Activated CD4-positive, alpha-beta memory T cell treated with anti-CD3 and anti-CD28 coated beads, Interleukin-2, amount 10 ng/mL, durations not matched to agents 7 days and 5 days (primary cell): ENCODE measurements at regions not wholly inside any gene's neighbourhood (a gene's known extent, or its start where the extent isn't known, plus 50 kb on each side); places are given as distances from the start of the nearest gene placed in this dataset.

Experiments used
- CTCF ChIA-PET: fragments of 350-600 bp; sonication (Branson Sonifier 250); formaldehyde crosslinking; loops from one replicate; lab custom pipeline; 2021; ENCODE audit warnings: antibody characterized with exemption, inconsistent platforms; lab: Charles Lee
- POLR2A ChIA-PET: fragments of 350-600 bp; sonication (Branson Sonifier 250); formaldehyde crosslinking; loops from one replicate; lab custom pipeline; 2021; ENCODE audit warnings: antibody characterized with exemption; lab: Charles Lee
- DNase-seq: peaks from one replicate; pipeline ENCODE4 v3.0.0-alpha.2; 2020
- H3K27ac Mint-ChIP-seq: one replicate; pipeline ENCODE4 v1.8.0; 2021; ENCODE audit warnings: mild to moderate bottlenecking, mixed read lengths
- H3K27me3 Mint-ChIP-seq: one replicate; pipeline ENCODE4 v1.8.0; 2021; ENCODE audit warnings: mixed read lengths
- H3K36me3 Mint-ChIP-seq: one replicate; pipeline ENCODE4 v1.8.0; 2021; ENCODE audit warnings: low read depth, mixed read lengths
- H3K4me1 Mint-ChIP-seq: one replicate; pipeline ENCODE4 v1.8.0; 2021; ENCODE audit warnings: mixed read lengths
- H3K4me3 Mint-ChIP-seq: one replicate; pipeline ENCODE4 v1.8.0; 2021; ENCODE audit warnings: mild to moderate bottlenecking, mixed read lengths
- H3K9me3 Mint-ChIP-seq: one replicate; pipeline ENCODE4 v1.8.0; 2021; ENCODE audit warnings: mixed read lengths

- no peaks in the 10 kb centered on the region for H3K36me3 Mint-ChIP-seq
- peaks cover 20% of the 10 kb centered on the region for H3K27me3 Mint-ChIP-seq
- no peaks in the 10 kb centered on the region for H3K4me1 Mint-ChIP-seq
- CTCF ChIA-PET = no interaction called here
- H3K27ac Mint-ChIP-seq = no peak overlapping the region
- POLR2A ChIA-PET = no interaction called here
- no peaks in the 10 kb centered on the region for H3K9me3 Mint-ChIP-seq
- DNase-seq = no peak
- no peak overlapping the region for H3K4me3 Mint-ChIP-seq
Observed at GRCh38 chr1:168631671-168632400, 55.4 kb downstream of the XCL1 start.

GRCh38 chr1:168634951-168635532, 58.6 kb downstream of the XCL1 start:
- Mint-ChIP-seq H3K4me3 (no peak overlapping the region), H3K4me1 (no peaks in the 10 kb centered on the region), H3K36me3 (no peaks in the 10 kb centered on the region), H3K27ac (no peak overlapping the region), H3K27me3 (peaks cover 12% of the 10 kb centered on the region), H3K9me3 (no peaks in the 10 kb centered on the region)
- DNase-seq = no peak
- ChIA-PET CTCF (no interaction called here), POLR2A (no interaction called here)

DNA sequence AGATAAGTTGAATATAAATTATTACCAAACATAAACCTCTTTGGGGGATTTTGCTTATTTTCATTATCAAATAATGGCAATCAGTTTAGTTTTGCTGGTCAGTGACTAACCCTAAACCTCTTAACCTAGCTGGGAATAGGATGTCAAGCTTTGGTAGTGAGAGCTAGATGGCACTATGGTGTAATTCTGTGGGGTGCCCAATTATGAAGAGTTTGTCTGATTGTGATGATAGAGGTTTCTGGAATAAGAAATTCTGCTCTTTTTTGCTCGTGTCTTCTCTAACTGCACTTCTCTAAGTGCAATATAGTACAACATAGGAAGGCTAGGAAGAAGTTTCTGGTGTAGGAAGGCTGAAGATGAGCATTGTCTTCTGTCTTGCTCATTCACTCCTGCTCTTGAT, 59.8 kb downstream of the XCL1 start:
- ChIA-PET CTCF (interaction anchor here (0.5 to 2.8 kb wide), 3 partner anchors 33 to 912 kb away, joined by 3 to 13 read pairs (median 6); no protein-coding TSS in a partner anchor), POLR2A (interaction anchor here (1.2 kb wide), 1 partner anchor 294 kb away, joined by 3 read pairs; no protein-coding TSS in a partner anchor)
- no peak overlapping the region for H3K27ac Mint-ChIP-seq
- H3K27me3 Mint-ChIP-seq = peaks cover 18% of the 10 kb centered on the region
- no peaks in the 10 kb centered on the region for H3K9me3 Mint-ChIP-seq
- DNase-seq = no peak
- no peaks in the 10 kb centered on the region for H3K4me1 Mint-ChIP-seq
- H3K36me3 Mint-ChIP-seq = no peaks in the 10 kb centered on the region
- H3K4me3 Mint-ChIP-seq = no peak overlapping the region

DNA sequence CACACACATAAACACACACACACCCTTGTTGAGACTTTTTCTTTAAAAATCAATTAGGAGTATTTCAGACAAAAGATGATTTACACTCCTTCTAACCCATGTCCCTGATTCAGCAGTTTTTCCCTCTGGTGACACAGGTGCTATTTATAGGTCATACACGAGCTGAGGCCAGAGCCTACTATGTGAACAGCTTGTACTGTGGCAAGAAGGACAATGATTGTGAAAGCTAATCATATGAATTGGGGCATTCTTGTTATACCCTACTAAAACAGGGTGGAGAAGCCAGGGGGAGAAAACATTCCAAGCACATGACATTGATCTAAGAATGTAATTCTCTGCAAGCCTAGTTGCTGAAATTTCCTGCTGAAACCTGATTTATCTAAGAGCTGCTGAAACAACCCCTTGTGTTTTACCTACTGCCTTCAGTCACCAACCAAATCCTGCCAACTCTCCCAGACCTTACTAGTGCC, 60.3 kb downstream of the XCL1 start:
- CTCF ChIA-PET = interaction anchor here (0.5 to 2.8 kb wide), 7 partner anchors 11 to 911 kb away, joined by 3 to 13 read pairs (median 6); no protein-coding TSS in a partner anchor
- H3K9me3 Mint-ChIP-seq = no peaks in the 10 kb centered on the region
- H3K4me3 Mint-ChIP-seq = no peak overlapping the region
- DNase-seq = no peak
- no peaks in the 10 kb centered on the region for H3K4me1 Mint-ChIP-seq
- POLR2A ChIA-PET = interaction anchor here (1.2 kb wide), 1 partner anchor 294 kb away, joined by 3 read pairs; no protein-coding TSS in a partner anchor
- no peaks in the 10 kb centered on the region for H3K36me3 Mint-ChIP-seq
- H3K27ac Mint-ChIP-seq = no peak overlapping the region
- H3K27me3 Mint-ChIP-seq = peaks cover 21% of the 10 kb centered on the region

- no peak for DNase-seq
- H3K4me3 Mint-ChIP-seq = no peak overlapping the region
- H3K4me1 Mint-ChIP-seq = no peaks in the 10 kb centered on the region
- H3K27ac Mint-ChIP-seq = no peak overlapping the region
- CTCF ChIA-PET = interaction anchor here (1.0 to 2.8 kb wide), 7 partner anchors 10 to 711 kb away, joined by 4 to 13 read pairs (median 6); no protein-coding TSS in a partner anchor
- H3K27me3 Mint-ChIP-seq = peaks cover 21% of the 10 kb centered on the region
- no peaks in the 10 kb centered on the region for H3K9me3 Mint-ChIP-seq
- POLR2A ChIA-PET = no interaction called here
- H3K36me3 Mint-ChIP-seq = no peaks in the 10 kb centered on the region
Observed at GRCh38 chr1:168637350-168637991, 61.1 kb downstream of the XCL1 start.

- H3K27me3 Mint-ChIP-seq = peaks cover 20% of the 10 kb centered on the region
- H3K9me3 Mint-ChIP-seq = no peaks in the 10 kb centered on the region
- no peaks in the 10 kb centered on the region for H3K36me3 Mint-ChIP-seq
- H3K4me3 Mint-ChIP-seq = no peak overlapping the region
- CTCF ChIA-PET = no interaction called here
- POLR2A ChIA-PET = no interaction called here
- H3K27ac Mint-ChIP-seq = no peak overlapping the region
- H3K4me1 Mint-ChIP-seq = no peaks in the 10 kb centered on the region
- no peak for DNase-seq
Observed at GRCh38 chr1:168638884-168639283, 62.5 kb downstream of the XCL1 start.

DNA sequence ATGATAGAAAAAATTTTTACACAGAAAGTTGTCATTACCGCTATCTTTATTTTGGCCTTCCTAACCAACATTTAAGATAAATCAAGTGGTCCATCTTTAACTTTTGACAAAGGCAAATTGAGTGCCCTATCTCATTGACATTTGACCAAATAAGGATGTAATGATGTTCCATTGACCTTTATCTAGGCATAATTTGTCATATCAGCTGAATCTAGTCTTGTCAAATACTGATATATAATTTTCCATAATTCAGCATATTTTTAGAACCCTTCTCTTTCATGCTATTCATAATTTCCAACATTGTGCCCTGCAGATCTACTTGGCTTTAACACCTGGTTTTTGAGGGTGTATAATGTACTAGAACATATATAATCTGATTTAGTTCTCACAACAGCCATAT, 63.8 kb downstream of the XCL1 start:
- Mint-ChIP-seq H3K9me3 (no peaks in the 10 kb centered on the region), H3K4me1 (no peaks in the 10 kb centered on the region), H3K27ac (no peak overlapping the region), H3K4me3 (no peak overlapping the region), H3K27me3 (peaks cover 20% of the 10 kb centered on the region), H3K36me3 (no peaks in the 10 kb centered on the region)
- CTCF ChIA-PET = no interaction called here
- no peak for DNase-seq
- POLR2A ChIA-PET = no interaction called here

DNA sequence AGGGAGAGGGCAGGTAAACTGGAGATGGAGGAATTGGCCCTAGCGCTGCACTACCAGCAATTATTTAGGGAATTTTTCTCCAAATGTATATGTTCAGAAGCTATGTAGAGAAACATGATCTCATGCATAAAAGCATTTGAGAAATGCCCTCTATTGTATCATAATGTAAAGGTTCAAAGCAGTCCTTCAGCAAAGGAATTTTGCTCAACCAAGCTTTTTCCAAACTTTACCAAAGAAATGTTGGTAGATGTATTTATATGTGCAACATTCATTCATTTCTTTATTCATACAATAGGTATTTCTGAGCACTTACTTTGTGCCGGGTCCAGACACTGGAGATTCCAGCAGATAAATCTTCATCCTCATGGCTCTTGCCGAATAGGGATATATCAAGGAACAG, 64.4 kb downstream of the XCL1 start:
- CTCF ChIA-PET = no interaction called here
- DNase-seq = no peak
- POLR2A ChIA-PET = no interaction called here
- no peak overlapping the region for H3K4me3 Mint-ChIP-seq
- H3K27me3 Mint-ChIP-seq = peaks cover 18% of the 10 kb centered on the region
- no peaks in the 10 kb centered on the region for H3K36me3 Mint-ChIP-seq
- H3K27ac Mint-ChIP-seq = no peak overlapping the region
- no peaks in the 10 kb centered on the region for H3K4me1 Mint-ChIP-seq
- no peaks in the 10 kb centered on the region for H3K9me3 Mint-ChIP-seq

GRCh38 chr1:168643152-168643551, 66.7 kb downstream of the XCL1 start:
- ChIA-PET POLR2A (no interaction called here), CTCF (no interaction called here)
- no peaks in the 10 kb centered on the region for H3K9me3 Mint-ChIP-seq
- DNase-seq = no peak
- peaks cover 10% of the 10 kb centered on the region for H3K27me3 Mint-ChIP-seq
- H3K36me3 Mint-ChIP-seq = no peaks in the 10 kb centered on the region
- H3K27ac Mint-ChIP-seq = no peak overlapping the region
- H3K4me3 Mint-ChIP-seq = no peak overlapping the region
- no peaks in the 10 kb centered on the region for H3K4me1 Mint-ChIP-seq
